ENCODE measurements at regions not wholly inside any gene's neighbourhood (a gene's known extent, or its start where the extent isn't known, plus 50 kb on each side); places are given as distances from the start of the nearest gene placed in this dataset.

GRCh38 chr1:219858980-219859379 is 69.4 kb downstream of the SLC30A10 start:
- H4K8ac ChIP-seq (ENCODE audit: low read depth in 2 of 2, low read length in 2 of 2) = no peak overlapping the region
- intact Hi-C loops (cut with micrococcal nuclease) = no loop called here
- POLR2A ChIA-PET (ENCODE audit: unreplicated experiment) = no interaction called here
- no CpG with 5 or more reads among the region's 3 CpGs for WGBS, 2 experiments (ENCODE audit: extremely low coverage in 2 of 2, insufficient read length in 1 of 2)
- H3K23ac ChIP-seq (ENCODE audit: low read depth, low read length) = no peak overlapping the region
- H3K18ac ChIP-seq (ENCODE audit: low read depth, low read length) = no peak overlapping the region
- H4K91ac ChIP-seq (ENCODE audit: insufficient read depth, low read depth, low read length) = no peak overlapping the region
- no peak for TF ChIP-seq FOS (IDR thresholded peaks at IDR 0.05; ENCODE audit: low read depth, low read length)
- no peak for TF ChIP-seq RFX5 (IDR thresholded peaks at IDR 0.05; ENCODE audit: low read depth, low read length)
- no peak for TF ChIP-seq MAZ (IDR thresholded peaks at IDR 0.05; ENCODE audit: borderline replicate concordance, low read depth, low read length)
- TF ChIP-seq POLR2A (IDR thresholded peaks at IDR 0.05; ENCODE audit: low read depth, low read length) = no peak
- TF ChIP-seq RCOR1 (IDR thresholded peaks at IDR 0.05; ENCODE audit: insufficient replicate concordance, low read length) = no peak
- no peak for TF ChIP-seq CEBPB (IDR thresholded peaks at IDR 0.05; ENCODE audit: low read depth, low read length)
- no peak for TF ChIP-seq MXI1 (IDR thresholded peaks at IDR 0.05; ENCODE audit: borderline replicate concordance, low read depth, low read length)
- no peak for TF ChIP-seq CHD1 (IDR thresholded peaks at IDR 0.05; ENCODE audit: low read depth, low read length)
- TF ChIP-seq NFE2L2 (IDR thresholded peaks at IDR 0.05; ENCODE audit: low read depth, low read length) = no peak
- TF ChIP-seq CTCF (conservative IDR thresholded peaks at IDR 0.05; ENCODE audit: low read depth, low read length) = no peak
- no peak for TF ChIP-seq SMC3 (IDR thresholded peaks at IDR 0.05; ENCODE audit: low read depth, low read length)
- TF ChIP-seq USF2 (IDR thresholded peaks at IDR 0.05; ENCODE audit: low read depth, low read length) = no peak
- no peak for TF ChIP-seq MAFK (IDR thresholded peaks at IDR 0.05; ENCODE audit: low read depth, low read length)
- no peak for TF ChIP-seq ELK1 (IDR thresholded peaks at IDR 0.05; ENCODE audit: borderline replicate concordance, low read depth, low read length)
- no peak for TF ChIP-seq BHLHE40 (IDR thresholded peaks at IDR 0.05; ENCODE audit: low read depth, low read length)
- TF ChIP-seq RAD21 (IDR thresholded peaks at IDR 0.05; ENCODE audit: low read length) = no peak
- no peak overlapping the region for H3K9ac ChIP-seq (ENCODE audit: low read depth, low read length)
- no peak for DNase-seq
- H2BK20ac ChIP-seq (ENCODE audit: low read depth, low read length) = no peak overlapping the region
- CTCF ChIA-PET = no interaction called here
- no peak overlapping the region for H2BK120ac ChIP-seq (ENCODE audit: low read depth, low read length)
- H4K5ac ChIP-seq (ENCODE audit: low read depth, low read length) = no peak overlapping the region
- H3K4me1 ChIP-seq (ENCODE audit: control insufficient read depth, insufficient read depth, low read length) = no peaks in the 10 kb centered on the region
- no peaks in the 10 kb centered on the region for H3K9me1 ChIP-seq (ENCODE audit: insufficient read depth, low read length)
- no peaks in the 10 kb centered on the region for H3K27me3 ChIP-seq (ENCODE audit: control insufficient read depth, insufficient read depth, low read length)
- H3K4ac ChIP-seq (ENCODE audit: low read depth, low read length) = no peak overlapping the region
- no TSS peak for BruUV-seq (replicated peaks)
- no peak overlapping the region for H2BK5ac ChIP-seq (ENCODE audit: low read depth, low read length, poor library complexity, severe bottlenecking)
- dilution Hi-C loops (cut with HindIII; ENCODE audit: low sequenced_read_pairs, unreplicated experiment) = no loop called here
- H2AFZ ChIP-seq (replicated peaks; ENCODE audit: low read length, poor library complexity) = no peak overlapping the region
- no peaks in the 10 kb centered on the region for H3K36me3 ChIP-seq (ENCODE audit: control insufficient read depth, insufficient read depth, low read length)
- H3K4me3 ChIP-seq (ENCODE audit: insufficient read depth, low read depth, low read length) = no peak overlapping the region
- no peaks in the 10 kb centered on the region for H4K20me1 ChIP-seq (ENCODE audit: insufficient read depth, low read length)
- H3K56ac ChIP-seq (ENCODE audit: extremely low read depth, insufficient read depth, low read length) = no peak overlapping the region
- no peak overlapping the region for H3K27ac ChIP-seq (ENCODE audit: insufficient read depth, low read length)
- no peaks in the 10 kb centered on the region for H3K79me1 ChIP-seq (ENCODE audit: low read depth in 1 of 2, low read length in 2 of 2)
- H2AK5ac ChIP-seq (ENCODE audit: low read depth, low read length) = no peak overlapping the region
- no peak overlapping the region for H2AK9ac ChIP-seq (replicated peaks; ENCODE audit: low read depth, low read length, poor library complexity)
- no peaks in the 10 kb centered on the region; the same call in 1 of the 2 replicates for H3K9me3 ChIP-seq (ENCODE audit: control insufficient read depth, insufficient read depth, low read length)
- in situ Hi-C loops (cut with MboI; ENCODE audit: low sequenced_read_pairs) = no loop called here
- ATAC-seq (ENCODE audit: low read depth) = no peak
- no peak overlapping the region for H3K14ac ChIP-seq (replicated peaks; ENCODE audit: low read depth, low read length)
- no peak overlapping the region for H2BK15ac ChIP-seq (ENCODE audit: low read depth, low read length)
- H3K4me2 ChIP-seq (ENCODE audit: low read depth, low read length) = no peak overlapping the region
